SK-N-MC (cell line): ENCODE measurements at regions not wholly inside any gene's neighbourhood (a gene's known extent, or its start where the extent isn't known, plus 50 kb on each side); places are given as distances from the start of the nearest gene placed in this dataset.

Experiments
- EZH2 ChIP-seq: fragments of 200-600 bp; sonication (generic); IDR thresholded peaks from one replicate; pipeline ENCODE4 v1.6.1; 2017; ENCODE audit warnings: antibody characterized with exemption
- POLR2AphosphoS5 ChIP-seq: IDR thresholded peaks from 2 replicates; pipeline ENCODE4 v1.6.1; 2012; ENCODE audit warnings: mild to moderate bottlenecking, low read depth, low read length, borderline replicate concordance

DNA sequence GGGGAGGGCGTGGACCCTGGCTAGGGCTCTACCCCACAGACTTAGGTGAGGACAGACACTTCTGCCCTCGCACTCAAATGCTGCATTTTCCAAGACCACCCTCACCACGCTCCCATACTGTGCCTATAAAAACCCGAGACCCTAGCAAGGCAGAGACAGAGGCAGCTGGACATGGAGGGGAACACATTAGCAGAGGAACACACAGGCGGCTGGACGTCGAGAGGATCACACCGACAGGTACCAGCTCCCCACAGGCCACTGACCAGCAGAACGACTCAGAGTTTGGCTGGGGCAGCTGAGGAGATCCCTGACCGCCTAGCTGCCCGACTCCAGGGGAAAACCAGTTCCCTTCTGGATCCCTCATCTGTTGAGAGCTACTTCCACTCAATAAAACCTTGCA is 338.2 kb upstream of the SMIM30 start:
- TF ChIP-seq POLR2AphosphoS5, result no peak
- no peak for TF ChIP-seq EZH2
